Keratinocyte (primary cell): ENCODE measurements at regions not wholly inside any gene's neighbourhood (a gene's known extent, or its start where the extent isn't known, plus 50 kb on each side); places are given as distances from the start of the nearest gene placed in this dataset.

ENCODE experiments used
- CTCF ChIP-seq, 3 experiments: IDR thresholded peaks in 1 of 3; conservative IDR thresholded peaks in 1 of 3; optimal IDR thresholded peaks in 1 of 3; 2 replicates in 2 of 3; 3 replicates in 1 of 3; pipeline versions ENCODE3 to v1.5.1; 2011; ENCODE audit warnings: low read length in 3 of 3, mild to moderate bottlenecking in 3 of 3, moderate library complexity in 2 of 3, control low read depth in 1 of 3, inconsistent platforms in 1 of 3; ENCODE audit not compliant: insufficient read depth in 2 of 3; ENCODE audit errors: extremely low read depth in 1 of 3
- EZH2 ChIP-seq: IDR thresholded peaks from one replicate; pipeline ENCODE4 v1.6.1; 2012; ENCODE audit warnings: inconsistent platforms, mild to moderate bottlenecking, low read length, moderate library complexity

- no peak for TF ChIP-seq CTCF (optimal IDR thresholded peaks at IDR 0.05 in 1 of 3, IDR thresholded peaks at IDR 0.05 in 1 of 3, conservative IDR thresholded peaks at IDR 0.05 in 1 of 3; ENCODE audit: extremely low read depth in 1 of 3, insufficient read depth in 2 of 3, low read length in 3 of 3)
- TF ChIP-seq EZH2, result no peak
These were observed 583.5 kb downstream of the DOK5 start for GRCh38 chr20:55058938-55059337.
